HFFc6 (cell line): ENCODE measurements at regions not wholly inside any gene's neighbourhood (a gene's known extent, or its start where the extent isn't known, plus 50 kb on each side); places are given as distances from the start of the nearest gene placed in this dataset.

Source experiments
- DNase-seq: peaks from one replicate; pipeline ENCODE4 v3.0.0-alpha.2; 2018
- H3K27ac Mint-ChIP-seq: 2 replicates; pipeline ENCODE4 v1.8.0; 2020; ENCODE audit warnings: mild to moderate bottlenecking, mixed read lengths
- H3K27me3 Mint-ChIP-seq: 2 replicates; pipeline ENCODE4 v1.8.0; 2021; ENCODE audit warnings: mild to moderate bottlenecking, moderate library complexity, mixed read lengths; ENCODE audit not compliant: insufficient read depth
- H3K36me3 Mint-ChIP-seq: 2 replicates; pipeline ENCODE4 v1.8.0; 2021; ENCODE audit warnings: low read depth, mixed read lengths
- H3K4me1 Mint-ChIP-seq: 2 replicates; pipeline ENCODE4 v1.8.0; 2020; ENCODE audit warnings: low read depth, mixed read lengths
- H3K4me3 Mint-ChIP-seq: 2 replicates; pipeline ENCODE4 v1.8.0; 2020; ENCODE audit warnings: mild to moderate bottlenecking, moderate library complexity, mixed read lengths
- H3K9me3 Mint-ChIP-seq: 2 replicates; pipeline ENCODE4 v1.8.0; 2020; ENCODE audit warnings: mild to moderate bottlenecking, mixed read lengths
- TF ChIP-seq, protein P1 (sequence below): fragments of 200-600 bp; sonication (generic); IDR thresholded peaks from 2 replicates; pipeline ENCODE4 v1.5.0; 2021; ENCODE audit warnings: antibody characterized with exemption, mild to moderate bottlenecking

DNA sequence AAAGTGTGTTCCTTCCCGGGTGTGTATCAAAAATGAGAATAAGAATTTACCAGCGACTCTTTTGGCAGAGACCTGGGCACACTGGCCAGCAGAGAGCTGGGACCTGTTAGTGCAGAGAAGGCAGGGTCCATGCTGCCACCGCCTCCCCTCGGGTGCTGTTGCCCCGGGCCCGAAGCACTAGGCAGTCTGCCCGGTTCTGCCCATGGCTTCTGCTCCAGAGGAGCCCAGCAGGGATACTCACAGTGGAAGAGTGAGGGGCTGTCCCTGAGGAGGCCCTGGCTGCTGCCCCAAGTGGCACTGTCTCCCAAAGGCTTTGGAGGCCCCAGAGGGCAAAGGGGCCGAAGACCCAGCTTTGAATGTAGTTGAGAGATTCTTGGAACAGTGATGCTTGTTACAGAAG, 80.5 kb downstream of the MIS18A start:
- Mint-ChIP-seq H3K4me1 (no peaks in the 10 kb centered on the region), H3K4me3 (no peak overlapping the region), H3K27ac (no peak overlapping the region), H3K9me3 (peaks cover 18% of the 10 kb centered on the region), H3K36me3 (no peaks in the 10 kb centered on the region), H3K27me3 (no peaks in the 10 kb centered on the region)
- TF ChIP-seq, protein P1, sequence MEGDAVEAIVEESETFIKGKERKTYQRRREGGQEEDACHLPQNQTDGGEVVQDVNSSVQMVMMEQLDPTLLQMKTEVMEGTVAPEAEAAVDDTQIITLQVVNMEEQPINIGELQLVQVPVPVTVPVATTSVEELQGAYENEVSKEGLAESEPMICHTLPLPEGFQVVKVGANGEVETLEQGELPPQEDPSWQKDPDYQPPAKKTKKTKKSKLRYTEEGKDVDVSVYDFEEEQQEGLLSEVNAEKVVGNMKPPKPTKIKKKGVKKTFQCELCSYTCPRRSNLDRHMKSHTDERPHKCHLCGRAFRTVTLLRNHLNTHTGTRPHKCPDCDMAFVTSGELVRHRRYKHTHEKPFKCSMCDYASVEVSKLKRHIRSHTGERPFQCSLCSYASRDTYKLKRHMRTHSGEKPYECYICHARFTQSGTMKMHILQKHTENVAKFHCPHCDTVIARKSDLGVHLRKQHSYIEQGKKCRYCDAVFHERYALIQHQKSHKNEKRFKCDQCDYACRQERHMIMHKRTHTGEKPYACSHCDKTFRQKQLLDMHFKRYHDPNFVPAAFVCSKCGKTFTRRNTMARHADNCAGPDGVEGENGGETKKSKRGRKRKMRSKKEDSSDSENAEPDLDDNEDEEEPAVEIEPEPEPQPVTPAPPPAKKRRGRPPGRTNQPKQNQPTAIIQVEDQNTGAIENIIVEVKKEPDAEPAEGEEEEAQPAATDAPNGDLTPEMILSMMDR = no peak
- DNase-seq = no peak

DNA sequence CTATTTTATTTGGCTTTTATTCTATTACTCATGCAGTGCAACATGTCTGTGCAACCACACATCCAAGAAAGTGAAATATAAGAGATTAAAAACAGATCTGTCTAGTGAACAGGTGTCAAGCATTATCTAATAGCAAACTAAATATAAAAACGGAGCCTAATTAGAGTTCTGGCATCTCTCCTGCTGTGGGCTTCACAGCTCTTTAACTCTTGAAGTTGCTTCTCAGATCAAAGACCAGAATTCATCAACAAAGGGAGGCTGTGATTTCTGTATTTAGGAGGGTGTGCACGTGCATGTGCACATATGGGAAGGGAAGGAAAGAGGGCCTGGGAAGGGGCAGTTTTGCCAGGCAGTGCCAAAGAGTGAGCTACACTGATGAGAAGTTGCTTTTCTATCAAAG, 81.0 kb downstream of the MIS18A start:
- peaks cover 18% of the 10 kb centered on the region for H3K9me3 Mint-ChIP-seq

GRCh38 chr21:32196001-32196400, 82.8 kb downstream of the MIS18A start:
- H3K27me3 Mint-ChIP-seq = peaks cover 3% of the 10 kb centered on the region; the same call in 1 of the 2 replicates
- H3K36me3 Mint-ChIP-seq = no peaks in the 10 kb centered on the region
- no peaks in the 10 kb centered on the region for H3K4me1 Mint-ChIP-seq
- peaks cover 24% of the 10 kb centered on the region for H3K9me3 Mint-ChIP-seq
- H3K27ac Mint-ChIP-seq = no peak overlapping the region
- no peak for DNase-seq
- no peak overlapping the region for H3K4me3 Mint-ChIP-seq
- TF ChIP-seq, protein P1 = no peak

More for the DNA sequence above, 81.0 kb downstream of the MIS18A start:
- TF ChIP-seq, protein P1 = no peak
- Mint-ChIP-seq H3K4me1 (no peaks in the 10 kb centered on the region), H3K27ac (no peak overlapping the region), H3K36me3 (no peaks in the 10 kb centered on the region), H3K4me3 (no peak overlapping the region), H3K27me3 (no peaks in the 10 kb centered on the region)
- no peak for DNase-seq

- no peak for DNase-seq
- no peak overlapping the region for H3K27ac Mint-ChIP-seq
- peaks cover 4% of the 10 kb centered on the region; the same call in 1 of the 2 replicates for H3K36me3 Mint-ChIP-seq
- H3K4me3 Mint-ChIP-seq = no peak overlapping the region
- H3K9me3 Mint-ChIP-seq = peaks cover 31% of the 10 kb centered on the region
- TF ChIP-seq, protein P1 = no peak
- H3K27me3 Mint-ChIP-seq = peaks cover 8% of the 10 kb centered on the region; the same call in 1 of the 2 replicates
- H3K4me1 Mint-ChIP-seq = no peaks in the 10 kb centered on the region
These were observed 85.8 kb downstream of the MIS18A start for GRCh38 chr21:32193098-32193465.

GRCh38 chr21:32192291-32193097, 86.4 kb downstream of the MIS18A start:
- Mint-ChIP-seq H3K27ac (no peak overlapping the region), H3K27me3 (peaks cover 8% of the 10 kb centered on the region; the same call in 1 of the 2 replicates)

More at GRCh38 chr21:32192291-32193097, 86.4 kb downstream of the MIS18A start:
- Mint-ChIP-seq H3K9me3 (peaks cover 32% of the 10 kb centered on the region), H3K36me3 (peaks cover 4% of the 10 kb centered on the region; the same call in 1 of the 2 replicates), H3K4me1 (no peaks in the 10 kb centered on the region), H3K4me3 (no peak overlapping the region)
- DNase-seq = no peak
- TF ChIP-seq, protein P1 = no peak
